DOHH2 (cell line): ENCODE measurements at regions not wholly inside any gene's neighbourhood (a gene's known extent, or its start where the extent isn't known, plus 50 kb on each side); places are given as distances from the start of the nearest gene placed in this dataset.

Experiments used
- H3F3A ChIP-seq: fragments of 200-600 bp; sonication (generic), shearing (Covaris generic); 2 replicates; pipeline ENCODE4 v1.6.0; 2016; ENCODE audit warnings: antibody characterized with exemption, mild to moderate bottlenecking; ENCODE audit not compliant: control insufficient read depth, insufficient read depth
- H3K27ac ChIP-seq: fragments of 200-600 bp; sonication (generic); 2 replicates; pipeline ENCODE4 v1.5.1; 2014; ENCODE audit warnings: low read depth, mild to moderate bottlenecking, low read length, moderate library complexity
- H3K27me3 ChIP-seq: fragments of 200-600 bp; sonication (generic); 2 replicates; pipeline ENCODE4 v1.6.1; 2014; ENCODE audit warnings: mild to moderate bottlenecking, low read length, mixed read lengths; ENCODE audit not compliant: control insufficient read depth
- H3K36me3 ChIP-seq: fragments of 200-600 bp; sonication (generic); 2 replicates; pipeline ENCODE4 v1.6.1; 2014; ENCODE audit warnings: mild to moderate bottlenecking, low read length, moderate library complexity, mixed read lengths; ENCODE audit not compliant: control insufficient read depth
- H3K4me1 ChIP-seq: fragments of 200-600 bp; sonication (generic); 2 replicates; pipeline ENCODE4 v1.6.1; 2014; ENCODE audit warnings: mild to moderate bottlenecking, low read length, mixed read lengths; ENCODE audit not compliant: control insufficient read depth
- H3K4me2 ChIP-seq: fragments of 200-600 bp; sonication (generic); 2 replicates; pipeline ENCODE4 v1.6.0; 2014; ENCODE audit warnings: mild to moderate bottlenecking, low read length, moderate library complexity
- H3K4me3 ChIP-seq: fragments of 200-600 bp; sonication (generic); 2 replicates; pipeline ENCODE4 v1.5.1; 2014; ENCODE audit warnings: mild to moderate bottlenecking, low read length, mixed read lengths
- H3K79me2 ChIP-seq: fragments of 200-600 bp; sonication (generic); 2 replicates; pipeline ENCODE4 v1.6.1; 2014; ENCODE audit warnings: mild to moderate bottlenecking, low read length, mixed read lengths; ENCODE audit not compliant: control insufficient read depth
- H3K9me2 ChIP-seq: fragments of 200-600 bp; sonication (generic); replicated peaks from 2 replicates; pipeline ENCODE4 v1.6.1; 2014; ENCODE audit warnings: mild to moderate bottlenecking, low read length, mixed read lengths; ENCODE audit not compliant: control insufficient read depth
- H3K9me3 ChIP-seq: fragments of 200-600 bp; sonication (generic); 2 replicates; pipeline ENCODE4 v1.6.1; 2014; ENCODE audit warnings: antibody characterized with exemption, low read length, mixed read lengths; ENCODE audit not compliant: control insufficient read depth, insufficient read depth
- H4K20me1 ChIP-seq: fragments of 200-600 bp; sonication (generic); 2 replicates; pipeline ENCODE4 v1.6.0; 2014; ENCODE audit warnings: low read depth, mild to moderate bottlenecking, antibody characterized with exemption, low read length, moderate library complexity; ENCODE audit not compliant: control insufficient read depth, insufficient read depth
- CTCF ChIP-seq: fragments of 200-600 bp; sonication (generic); IDR thresholded peaks from one replicate; pipeline ENCODE4 v1.5.1; 2014; ENCODE audit warnings: antibody characterized with exemption, mild to moderate bottlenecking, low read depth, low read length; ENCODE audit not compliant: poor library complexity, severe bottlenecking
- EZH2phosphoT487 ChIP-seq: fragments of 200-600 bp; sonication (generic); IDR thresholded peaks from 2 replicates; pipeline ENCODE4 v1.6.1; 2017; ENCODE audit warnings: borderline replicate concordance, mild to moderate bottlenecking, antibody characterized with exemption, low read length, moderate library complexity, mixed read lengths

- H3K4me2 ChIP-seq: no peak overlapping the region
- no peaks in the 10 kb centered on the region for H3K27me3 ChIP-seq
- H3K36me3 ChIP-seq: no peaks in the 10 kb centered on the region
- no peaks in the 10 kb centered on the region for H3K4me1 ChIP-seq
- H3K27ac ChIP-seq: no peak overlapping the region
- no peaks in the 10 kb centered on the region for H3F3A ChIP-seq
- no peaks in the 10 kb centered on the region for H3K9me2 ChIP-seq
- TF ChIP-seq CTCF (no peak), EZH2phosphoT487 (no peak)
- no peaks in the 10 kb centered on the region for H3K79me2 ChIP-seq
- H3K9me3 ChIP-seq: no peaks in the 10 kb centered on the region; the same call in 1 of the 2 replicates
- no peaks in the 10 kb centered on the region for H4K20me1 ChIP-seq
- H3K4me3 ChIP-seq: no peak overlapping the region
Measured at GRCh38 chr1:87795615-87796337, 467.1 kb downstream of the LMO4 start.

- Histone ChIP-seq H3F3A (no peaks in the 10 kb centered on the region), H3K4me3 (no peak overlapping the region), H3K27me3 (no peaks in the 10 kb centered on the region), H3K36me3 (no peaks in the 10 kb centered on the region), H3K79me2 (no peaks in the 10 kb centered on the region), H3K9me3 (no peaks in the 10 kb centered on the region; the same call in 1 of the 2 replicates), H3K27ac (no peak overlapping the region), H3K4me1 (no peaks in the 10 kb centered on the region), H3K9me2 (no peaks in the 10 kb centered on the region), H4K20me1 (no peaks in the 10 kb centered on the region), H3K4me2 (no peak overlapping the region)
- TF ChIP-seq CTCF: no peak
- no peak for TF ChIP-seq EZH2phosphoT487
Measured at GRCh38 chr1:87796471-87796901, 467.8 kb downstream of the LMO4 start.

- H4K20me1 ChIP-seq: no peaks in the 10 kb centered on the region
- no peak overlapping the region for H3K4me2 ChIP-seq
- no peaks in the 10 kb centered on the region for H3K36me3 ChIP-seq
- H3K27ac ChIP-seq: no peak overlapping the region
- H3K79me2 ChIP-seq: no peaks in the 10 kb centered on the region
- H3K27me3 ChIP-seq: no peaks in the 10 kb centered on the region
- TF ChIP-seq CTCF (no peak), EZH2phosphoT487 (no peak)
- no peaks in the 10 kb centered on the region for H3K9me2 ChIP-seq
- H3K4me3 ChIP-seq: no peak overlapping the region
- no peaks in the 10 kb centered on the region; the same call in 1 of the 2 replicates for H3K9me3 ChIP-seq
- H3F3A ChIP-seq: no peaks in the 10 kb centered on the region
- no peaks in the 10 kb centered on the region for H3K4me1 ChIP-seq
Measured at GRCh38 chr1:87799451-87799850, 470.8 kb downstream of the LMO4 start.
